ENCODE measurements at regions not wholly inside any gene's neighbourhood (a gene's known extent, or its start where the extent isn't known, plus 50 kb on each side); places are given as distances from the start of the nearest gene placed in this dataset.
"Not testable (repeated sequence)": the region's sequence is repeated elsewhere in the genome, so short reads cannot be mapped to it uniquely, and the experiment has no call there.

GRCh38 chr12:114073076-114073475 is 107.0 kb upstream of the RBM19 start:
- H3K4me3 ChIP-seq: no peak overlapping the region
- no peak for TF ChIP-seq CTCF (IDR thresholded peaks at IDR 0.05)
- FAIRE-seq (no peak), ATAC-seq (no peak), DNase-seq (no peak)
- no peaks in the 10 kb centered on the region for H3K36me3 ChIP-seq
- H3K27me3 ChIP-seq: no peaks in the 10 kb centered on the region
- no peaks in the 10 kb centered on the region for H3K4me1 ChIP-seq
- WGBS, 2 donors: 80 to 93% methylated on average over 3 of the region's 3 CpGs
- no peaks in the 10 kb centered on the region for H3K9me3 ChIP-seq
- no peak overlapping the region for H3K27ac ChIP-seq
- intact Hi-C loops (cut with DNase I): no loop called here

- Histone ChIP-seq H3K4me3 (no peak overlapping the region), H3K4me1 (no peaks in the 10 kb centered on the region), H3K36me3 (no peaks in the 10 kb centered on the region), H3K27me3 (no peaks in the 10 kb centered on the region), H3K9me3 (no peaks in the 10 kb centered on the region), H3K27ac (no peak overlapping the region)
- intact Hi-C loops (cut with DNase I): no loop called here
- no peak for FAIRE-seq
- no peak for DNase-seq
- no peak for TF ChIP-seq CTCF (IDR thresholded peaks at IDR 0.05)
- 67 to 73% methylated on average over 2 of the region's 2 CpGs for WGBS, 2 donors
- no peak for ATAC-seq
Observed at GRCh38 chr12:114069507-114069906, 103.4 kb upstream of the RBM19 start.

DNA sequence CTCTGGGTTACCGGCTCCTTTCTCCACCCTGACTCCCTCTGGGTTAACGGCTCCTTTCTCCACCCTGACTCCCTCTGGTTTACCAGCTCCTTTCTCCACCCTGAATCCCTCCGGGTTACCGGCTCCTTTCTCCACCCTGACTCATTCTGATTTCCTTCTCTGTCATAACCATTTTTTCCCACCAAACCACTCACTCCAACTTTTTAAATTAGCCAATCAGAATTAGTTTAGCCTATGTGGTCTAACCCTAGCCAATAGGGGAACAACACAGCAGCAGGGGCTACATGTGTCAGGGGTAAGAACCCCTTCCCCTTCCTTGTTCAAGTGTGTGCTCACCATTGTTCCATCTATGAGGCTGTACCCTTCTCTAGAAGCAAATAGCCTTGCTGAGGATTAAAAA is 98.4 kb upstream of the RBM19 start:
- intact Hi-C loops (cut with DNase I): no loop called here
- no peak for DNase-seq
- Histone ChIP-seq H3K4me1 (no peaks in the 10 kb centered on the region), H3K36me3 (no peaks in the 10 kb centered on the region), H3K27me3 (no peaks in the 10 kb centered on the region), H3K9me3 (no peaks in the 10 kb centered on the region), H3K27ac (no peak overlapping the region), H3K4me3 (no peak overlapping the region)
- no peak for ATAC-seq
- no peak for FAIRE-seq
- 49 to 82% methylated on average over 3 to 4 of the region's 4 CpGs for WGBS, 2 donors
- no peak for TF ChIP-seq CTCF (IDR thresholded peaks at IDR 0.05)

DNA sequence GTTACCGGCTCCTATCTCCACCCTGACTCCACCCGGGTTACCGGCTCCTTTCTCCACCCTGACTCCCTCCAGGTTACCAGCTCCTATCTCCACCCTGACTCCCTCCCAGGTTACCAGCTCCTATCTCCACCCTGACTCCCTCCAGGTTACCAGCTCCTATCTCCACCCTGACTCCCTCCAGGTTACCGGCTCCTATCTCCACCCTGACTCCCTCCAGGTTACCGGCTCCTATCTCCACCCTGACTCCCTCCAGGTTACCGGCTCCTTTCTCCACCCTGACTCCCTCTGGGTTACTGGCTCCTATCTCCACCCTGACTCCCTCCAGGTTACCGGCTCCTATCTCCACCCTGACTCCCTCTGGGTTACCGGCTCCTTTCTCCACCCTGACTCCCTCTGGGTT is 97.9 kb upstream of the RBM19 start:
- FAIRE-seq; H3K27ac ChIP-seq; H3K9me3 ChIP-seq; H3K4me1 ChIP-seq; H3K27me3 ChIP-seq; ATAC-seq; H3K4me3 ChIP-seq; DNase-seq; H3K36me3 ChIP-seq; intact Hi-C loops (cut with DNase I): not testable (repeated sequence)
- WGBS, 2 donors: 76 to 81% methylated on average over 5 to 8 of the region's 8 CpGs

- no peak overlapping the region for H3K27ac ChIP-seq
- no peak for ATAC-seq
- intact Hi-C loops (cut with DNase I): no loop called here
- no peaks in the 10 kb centered on the region for H3K27me3 ChIP-seq
- TF ChIP-seq CTCF (IDR thresholded peaks at IDR 0.05): no peak
- no peaks in the 10 kb centered on the region for H3K9me3 ChIP-seq
- no peak overlapping the region for H3K4me3 ChIP-seq
- FAIRE-seq: no peak
- no peaks in the 10 kb centered on the region for H3K36me3 ChIP-seq
- no peaks in the 10 kb centered on the region for H3K4me1 ChIP-seq
- 66 to 73% methylated on average over 3 of the region's 3 CpGs for WGBS, 2 donors
- no peak for DNase-seq
Observed at GRCh38 chr12:114063435-114063834, 97.3 kb upstream of the RBM19 start.

DNA sequence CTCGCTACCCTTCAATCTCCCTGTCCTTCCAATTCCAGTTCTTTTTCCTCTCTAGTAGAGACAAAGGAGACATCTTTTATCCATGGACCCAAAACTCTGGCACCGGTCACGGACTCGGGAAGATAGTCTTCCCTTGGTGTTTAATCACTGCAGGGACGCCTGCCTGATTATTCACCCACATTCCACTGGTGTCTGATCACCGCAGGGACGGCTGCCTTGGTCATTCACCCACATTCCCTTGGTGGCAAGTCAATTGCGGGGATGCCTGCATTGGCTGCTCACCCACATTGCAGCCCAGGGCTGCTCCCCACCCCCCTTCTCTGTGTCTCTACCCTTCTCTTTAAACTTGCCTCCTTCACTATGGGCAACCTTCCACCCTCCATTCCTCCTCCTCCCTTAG is 90.2 kb upstream of the RBM19 start:
- H3K4me1 ChIP-seq; H3K27ac ChIP-seq; H3K4me3 ChIP-seq; DNase-seq; ATAC-seq; FAIRE-seq; H3K27me3 ChIP-seq; H3K36me3 ChIP-seq; intact Hi-C loops (cut with DNase I); H3K9me3 ChIP-seq: not testable (repeated sequence)
- WGBS, 2 donors: 64 to 66% methylated on average over 8 of the region's 8 CpGs
